ENCODE measurements at regions not wholly inside any gene's neighbourhood (a gene's known extent, or its start where the extent isn't known, plus 50 kb on each side); places are given as distances from the start of the nearest gene placed in this dataset.

GRCh38 chr3:95227092-95227491 lies 1164.2 kb downstream of the NSUN3 start:
- no peaks in the 10 kb centered on the region for H3K9me3 ChIP-seq (ENCODE audit: low read length)
- no peak overlapping the region for H3K4me2 ChIP-seq (ENCODE audit: low read length)
- H3K79me2 ChIP-seq (ENCODE audit: insufficient read depth, low read length): no peaks in the 10 kb centered on the region
- no peaks in the 10 kb centered on the region for H3K36me3 ChIP-seq (ENCODE audit: insufficient read depth, low read length)
- H3K9me2 ChIP-seq (ENCODE audit: low read depth, low read length): no peaks in the 10 kb centered on the region
- H2AFZ ChIP-seq (ENCODE audit: low read length): no peak overlapping the region
- no peak overlapping the region for H3K27ac ChIP-seq (ENCODE audit: low read depth, low read length, poor library complexity, severe bottlenecking)
- H3K27me3 ChIP-seq (ENCODE audit: insufficient read depth, low read length): no peaks in the 10 kb centered on the region
- no peak overlapping the region for H3K9ac ChIP-seq (ENCODE audit: low read length)
- no peaks in the 10 kb centered on the region for H4K20me1 ChIP-seq (ENCODE audit: insufficient read depth, low read length)
- H3K4me3 ChIP-seq (ENCODE audit: low read depth, low read length, poor library complexity, severe bottlenecking): no peak overlapping the region
- no peaks in the 10 kb centered on the region for H3F3A ChIP-seq (ENCODE audit: insufficient read depth, low read length)
- H3K4me1 ChIP-seq (ENCODE audit: insufficient read depth, low read length, severe bottlenecking): no peaks in the 10 kb centered on the region
- TF ChIP-seq CTCF (IDR thresholded peaks at IDR 0.05; ENCODE audit: low read length) (no peak), EZH2 (IDR thresholded peaks at IDR 0.05; ENCODE audit: borderline replicate concordance, low read length) (no peak)

- Histone ChIP-seq H3K4me2 (ENCODE audit: low read length) (no peak overlapping the region), H4K20me1 (ENCODE audit: insufficient read depth, low read length) (no peaks in the 10 kb centered on the region), H3K9ac (ENCODE audit: low read length) (no peak overlapping the region), H3K79me2 (ENCODE audit: insufficient read depth, low read length) (no peaks in the 10 kb centered on the region), H3K36me3 (ENCODE audit: insufficient read depth, low read length) (no peaks in the 10 kb centered on the region), H3K27me3 (ENCODE audit: insufficient read depth, low read length) (no peaks in the 10 kb centered on the region), H3K9me3 (ENCODE audit: low read length) (no peaks in the 10 kb centered on the region), H2AFZ (ENCODE audit: low read length) (no peak overlapping the region), H3K4me1 (ENCODE audit: insufficient read depth, low read length, severe bottlenecking) (no peaks in the 10 kb centered on the region), H3K27ac (ENCODE audit: low read depth, low read length, poor library complexity, severe bottlenecking) (no peak overlapping the region), H3F3A (ENCODE audit: insufficient read depth, low read length) (no peaks in the 10 kb centered on the region), H3K9me2 (ENCODE audit: low read depth, low read length) (no peaks in the 10 kb centered on the region), H3K4me3 (ENCODE audit: low read depth, low read length, poor library complexity, severe bottlenecking) (no peak overlapping the region)
- TF ChIP-seq CTCF (IDR thresholded peaks at IDR 0.05; ENCODE audit: low read length): no peak
- TF ChIP-seq EZH2 (IDR thresholded peaks at IDR 0.05; ENCODE audit: borderline replicate concordance, low read length): no peak
Measured at GRCh38 chr3:95228416-95228815, 1165.6 kb downstream of the NSUN3 start.

- H4K20me1 ChIP-seq (ENCODE audit: insufficient read depth, low read length): no peaks in the 10 kb centered on the region
- H3K9me2 ChIP-seq (ENCODE audit: low read depth, low read length): no peaks in the 10 kb centered on the region
- H3K79me2 ChIP-seq (ENCODE audit: insufficient read depth, low read length): no peaks in the 10 kb centered on the region
- no peaks in the 10 kb centered on the region for H3K36me3 ChIP-seq (ENCODE audit: insufficient read depth, low read length)
- no peak overlapping the region for H2AFZ ChIP-seq (ENCODE audit: low read length)
- H3K4me3 ChIP-seq (ENCODE audit: low read depth, low read length, poor library complexity, severe bottlenecking): no peak overlapping the region
- H3K9me3 ChIP-seq (ENCODE audit: low read length): no peaks in the 10 kb centered on the region
- TF ChIP-seq CTCF (IDR thresholded peaks at IDR 0.05; ENCODE audit: low read length) (no peak), EZH2 (IDR thresholded peaks at IDR 0.05; ENCODE audit: borderline replicate concordance, low read length) (no peak)
- H3K4me1 ChIP-seq (ENCODE audit: insufficient read depth, low read length, severe bottlenecking): no peaks in the 10 kb centered on the region
- H3K4me2 ChIP-seq (ENCODE audit: low read length): no peak overlapping the region
- H3K27me3 ChIP-seq (ENCODE audit: insufficient read depth, low read length): no peaks in the 10 kb centered on the region
- H3F3A ChIP-seq (ENCODE audit: insufficient read depth, low read length): no peaks in the 10 kb centered on the region
- H3K27ac ChIP-seq (ENCODE audit: low read depth, low read length, poor library complexity, severe bottlenecking): no peak overlapping the region
- no peak overlapping the region for H3K9ac ChIP-seq (ENCODE audit: low read length)
Measured at GRCh38 chr3:95235916-95236315, 1173.1 kb downstream of the NSUN3 start.
